ENCODE measurements at regions not wholly inside any gene's neighbourhood (a gene's known extent, or its start where the extent isn't known, plus 50 kb on each side); places are given as distances from the start of the nearest gene placed in this dataset.

- no peak for DNase-seq (ENCODE audit: low read depth)
Observed at GRCh38 chr10:4053940-4054339, 268.9 kb upstream of the KLF6 start.

GRCh38 chr10:4051641-4052151 is 266.7 kb upstream of the KLF6 start:
- no peak for DNase-seq (ENCODE audit: low read depth)

- no peak for DNase-seq (ENCODE audit: low read depth)
Observed at GRCh38 chr10:4051011-4051640, 266.1 kb upstream of the KLF6 start.

GRCh38 chr10:4050061-4050460 is 265.1 kb upstream of the KLF6 start:
- DNase-seq (ENCODE audit: low read depth) = no peak

GRCh38 chr10:4049348-4049747 is 264.3 kb upstream of the KLF6 start:
- no peak for DNase-seq (ENCODE audit: low read depth)

- no peak for DNase-seq (ENCODE audit: low read depth)
Observed at GRCh38 chr10:4048236-4048864, 263.3 kb upstream of the KLF6 start.

- no peak for DNase-seq (ENCODE audit: low read depth)
Observed at GRCh38 chr10:4046712-4047354, 261.8 kb upstream of the KLF6 start.

GRCh38 chr10:4046030-4046429 is 261.0 kb upstream of the KLF6 start:
- no peak for DNase-seq (ENCODE audit: low read depth)

- DNase-seq (ENCODE audit: low read depth) = no peak
Observed at GRCh38 chr10:4043897-4044665, 259.1 kb upstream of the KLF6 start.

- DNase-seq (ENCODE audit: low read depth) = no peak
Observed at GRCh38 chr10:4041635-4042034, 256.6 kb upstream of the KLF6 start.

- DNase-seq (ENCODE audit: low read depth) = no peak
Observed at GRCh38 chr10:4038000-4038399, 253.0 kb upstream of the KLF6 start.

- no peak for DNase-seq (ENCODE audit: low read depth)
Observed at GRCh38 chr10:4035599-4035945, 250.6 kb upstream of the KLF6 start.

GRCh38 chr10:4034907-4035598 is 250.0 kb upstream of the KLF6 start:
- peak; percentile 19 for DNase-seq (ENCODE audit: low read depth)

- DNase-seq (ENCODE audit: low read depth) = no peak
Observed at GRCh38 chr10:4033341-4033896, 248.4 kb upstream of the KLF6 start.

- DNase-seq (ENCODE audit: low read depth) = no peak
Observed at GRCh38 chr10:4029866-4030265, 244.9 kb upstream of the KLF6 start.

- no peak for DNase-seq (ENCODE audit: low read depth)
Observed at GRCh38 chr10:4028854-4029583, 244.0 kb upstream of the KLF6 start.

- DNase-seq (ENCODE audit: low read depth) = peak; percentile 17
Observed at GRCh38 chr10:4028027-4028471, 243.0 kb upstream of the KLF6 start.

- DNase-seq (ENCODE audit: low read depth) = no peak
Observed at GRCh38 chr10:4025339-4025738, 240.3 kb upstream of the KLF6 start.

- no peak for DNase-seq (ENCODE audit: low read depth)
Observed at GRCh38 chr10:4024516-4025245, 239.7 kb upstream of the KLF6 start.

- DNase-seq (ENCODE audit: low read depth) = no peak
Observed at GRCh38 chr10:4024027-4024426, 239.0 kb upstream of the KLF6 start.

Measured in GM04504 (cell line).